ENCODE measurements at regions not wholly inside any gene's neighbourhood (a gene's known extent, or its start where the extent isn't known, plus 50 kb on each side); places are given as distances from the start of the nearest gene placed in this dataset.
A peak's percentile ranks its signal among the peaks of the same experiment; 100 is the strongest.

DNA sequence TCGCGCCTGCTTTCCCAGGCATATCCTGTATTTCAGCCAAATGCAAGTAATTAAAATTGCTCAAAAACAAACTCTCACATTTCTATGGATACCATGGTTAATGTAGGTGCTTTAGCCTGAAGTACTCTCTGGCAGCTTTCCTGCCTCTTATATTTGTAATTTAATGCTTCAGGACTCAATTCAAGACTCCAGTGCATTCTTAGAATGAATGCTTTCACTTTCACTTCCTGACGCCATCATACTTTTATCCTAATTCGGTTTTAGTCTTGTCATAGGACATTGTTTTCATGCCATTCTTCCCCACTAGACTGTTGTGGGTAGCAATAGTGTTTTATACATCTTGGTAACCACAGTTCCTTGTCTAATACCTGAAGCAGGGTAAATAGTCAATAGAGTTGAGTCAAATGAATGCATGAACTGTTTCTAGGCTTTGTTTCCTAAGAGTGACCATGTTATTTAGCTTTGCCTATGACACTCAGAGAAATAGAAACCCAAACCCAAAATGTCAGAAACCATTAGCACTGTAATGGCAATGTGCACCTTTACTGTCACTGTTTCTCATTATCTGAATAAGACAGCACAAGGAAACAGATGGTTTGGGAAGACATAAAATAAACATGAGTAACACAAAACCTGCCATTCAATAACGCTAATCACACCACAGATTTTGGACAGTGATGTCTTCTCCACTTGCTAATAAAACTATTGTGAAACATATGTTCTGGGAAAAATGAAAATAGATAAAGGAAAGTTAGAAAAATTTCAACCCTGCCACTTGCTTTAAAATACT lies 705.5 kb downstream of the CDH11 start:
- no peak for TF ChIP-seq POLR2A (IDR thresholded peaks at IDR 0.05)
- peak; percentile 4 for TF ChIP-seq POLR2AphosphoS5 (IDR thresholded peaks at IDR 0.05)
- no peaks in the 10 kb centered on the region for H3K27me3 ChIP-seq (replicated peaks; ENCODE audit: insufficient read depth)
- no peaks in the 10 kb centered on the region for H3K9me3 ChIP-seq
- intact Hi-C loops (cut with DNase I): no loop called here
- no peak for DNase-seq (ENCODE audit: low spot score)
- H3K36me3 ChIP-seq: no peaks in the 10 kb centered on the region
- H3K27ac ChIP-seq: no peak overlapping the region
- H3K4me3 ChIP-seq: no peak overlapping the region
- no peaks in the 10 kb centered on the region for H3K4me1 ChIP-seq (replicated peaks)
- 45% methylated on average over 5 of the region's 5 CpGs for WGBS

GRCh38 chr16:64412578-64413280 lies 709.1 kb downstream of the CDH11 start:
- H3K4me1 ChIP-seq (replicated peaks): no peaks in the 10 kb centered on the region
- TF ChIP-seq CTCF (IDR thresholded peaks at IDR 0.05): no peak
- no peak for TF ChIP-seq POLR2AphosphoS5 (IDR thresholded peaks at IDR 0.05)
- TF ChIP-seq POLR2A (IDR thresholded peaks at IDR 0.05): no peak
- H3K27me3 ChIP-seq (replicated peaks; ENCODE audit: insufficient read depth): no peaks in the 10 kb centered on the region
- intact Hi-C loops (cut with DNase I): no loop called here
- no peak overlapping the region for H3K4me3 ChIP-seq
- DNase-seq (ENCODE audit: low spot score): no peak
- H3K9me3 ChIP-seq: no peaks in the 10 kb centered on the region
- H3K36me3 ChIP-seq: no peaks in the 10 kb centered on the region
- H3K27ac ChIP-seq: no peak overlapping the region
- WGBS: 70% methylated on average over 2 of the region's 2 CpGs

- 71% methylated on average over 1 of the region's 1 CpG for WGBS
- Histone ChIP-seq H3K9me3 (no peaks in the 10 kb centered on the region), H3K4me1 (replicated peaks) (no peaks in the 10 kb centered on the region), H3K36me3 (no peaks in the 10 kb centered on the region), H3K27me3 (replicated peaks; ENCODE audit: insufficient read depth) (no peaks in the 10 kb centered on the region), H3K4me3 (no peak overlapping the region), H3K27ac (no peak overlapping the region)
- intact Hi-C loops (cut with DNase I): no loop called here
- DNase-seq (ENCODE audit: low spot score): no peak
- no peak for TF ChIP-seq CTCF (IDR thresholded peaks at IDR 0.05)
- no peak for TF ChIP-seq POLR2AphosphoS5 (IDR thresholded peaks at IDR 0.05)
- TF ChIP-seq POLR2A (IDR thresholded peaks at IDR 0.05): no peak
Measured at GRCh38 chr16:64410306-64410705, 711.6 kb downstream of the CDH11 start.

DNA sequence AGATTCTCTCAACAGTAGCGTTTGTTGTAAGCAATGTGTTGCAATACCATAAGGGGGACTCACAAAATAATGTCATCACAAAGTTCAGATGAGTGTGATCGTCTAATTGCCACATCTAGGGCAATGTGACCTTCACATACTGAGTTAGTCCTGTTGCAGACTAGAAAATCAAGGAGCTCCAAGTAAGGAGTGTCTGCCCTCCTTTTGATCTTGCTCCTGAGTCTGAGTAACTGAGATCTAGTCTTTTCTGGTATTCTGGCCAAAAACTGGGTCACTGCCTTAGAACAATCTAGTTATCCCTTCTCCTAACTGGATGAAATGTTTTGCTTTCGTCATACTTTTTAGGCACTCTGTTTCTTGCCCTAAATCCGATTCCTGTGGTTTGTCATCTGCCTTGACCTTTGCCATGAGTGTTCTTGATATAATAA lies 712.1 kb downstream of the CDH11 start:
- Histone ChIP-seq H3K9me3 (no peaks in the 10 kb centered on the region), H3K27me3 (replicated peaks; ENCODE audit: insufficient read depth) (no peaks in the 10 kb centered on the region), H3K4me1 (replicated peaks) (no peaks in the 10 kb centered on the region), H3K36me3 (no peaks in the 10 kb centered on the region), H3K4me3 (no peak overlapping the region), H3K27ac (no peak overlapping the region)
- no peak for DNase-seq (ENCODE audit: low spot score)
- TF ChIP-seq CTCF (IDR thresholded peaks at IDR 0.05): no peak
- no peak for TF ChIP-seq POLR2AphosphoS5 (IDR thresholded peaks at IDR 0.05)
- no peak for TF ChIP-seq POLR2A (IDR thresholded peaks at IDR 0.05)
- intact Hi-C loops (cut with DNase I): no loop called here
- WGBS: 78% methylated on average over 4 of the region's 4 CpGs

GRCh38 chr16:64408699-64409098 lies 713.2 kb downstream of the CDH11 start:
- WGBS: 84% methylated on average over 1 of the region's 1 CpG
- Histone ChIP-seq H3K36me3 (no peaks in the 10 kb centered on the region), H3K4me3 (no peak overlapping the region), H3K9me3 (no peaks in the 10 kb centered on the region), H3K4me1 (replicated peaks) (no peaks in the 10 kb centered on the region), H3K27ac (no peak overlapping the region), H3K27me3 (replicated peaks; ENCODE audit: insufficient read depth) (no peaks in the 10 kb centered on the region)
- TF ChIP-seq CTCF (IDR thresholded peaks at IDR 0.05): no peak
- TF ChIP-seq POLR2AphosphoS5 (IDR thresholded peaks at IDR 0.05): no peak
- no peak for TF ChIP-seq POLR2A (IDR thresholded peaks at IDR 0.05)
- no peak for DNase-seq (ENCODE audit: low spot score)
- intact Hi-C loops (cut with DNase I): no loop called here

Data from prostate gland (tissue), 2 donors.